Fibroblast of pulmonary artery (primary cell): ENCODE measurements at regions not wholly inside any gene's neighbourhood (a gene's known extent, or its start where the extent isn't known, plus 50 kb on each side); places are given as distances from the start of the nearest gene placed in this dataset.

Experiments used
- DNase-seq: peaks from one replicate; pipeline ENCODE4 v3.0.0-alpha.2; 2010; ENCODE audit warnings: low read depth
- H3K4me3 ChIP-seq: replicated peaks from 2 replicates; pipeline ENCODE4 v1.5.1; 2011; ENCODE audit warnings: low read depth, mild to moderate bottlenecking, control low read depth, low read length, moderate library complexity
- CTCF ChIP-seq: IDR thresholded peaks from 2 replicates; pipeline ENCODE4 v1.5.1; 2011; ENCODE audit warnings: mild to moderate bottlenecking, control low read depth, low read length, inconsistent platforms; ENCODE audit errors: missing control alignments

- H3K4me3 ChIP-seq: no peak overlapping the region
- TF ChIP-seq CTCF: no peak
- no peak for DNase-seq
Observed at GRCh38 chr5:152632360-152632759, 227.3 kb upstream of the NMUR2 start.

DNA sequence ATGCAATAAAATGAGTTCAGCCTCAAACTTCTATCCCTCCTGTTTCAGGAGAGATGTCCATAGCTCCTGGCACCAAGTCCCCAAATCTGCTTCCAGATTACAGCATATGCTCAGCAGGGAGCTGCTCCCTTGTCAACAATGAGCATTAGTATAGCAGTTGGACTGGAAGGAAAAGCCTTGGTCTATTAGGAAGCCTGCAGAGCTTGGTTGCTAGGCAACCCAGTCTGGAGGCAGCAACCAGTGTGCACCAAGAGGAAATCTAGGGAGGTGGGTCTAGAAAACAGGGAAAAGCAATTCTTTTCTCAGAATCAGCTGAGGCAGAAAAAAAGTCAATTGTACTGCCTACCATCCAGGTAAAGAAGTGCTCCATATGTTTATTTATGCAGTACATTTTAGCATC, 229.5 kb upstream of the NMUR2 start:
- no peak for TF ChIP-seq CTCF
- DNase-seq: no peak
- H3K4me3 ChIP-seq: no peak overlapping the region

DNA sequence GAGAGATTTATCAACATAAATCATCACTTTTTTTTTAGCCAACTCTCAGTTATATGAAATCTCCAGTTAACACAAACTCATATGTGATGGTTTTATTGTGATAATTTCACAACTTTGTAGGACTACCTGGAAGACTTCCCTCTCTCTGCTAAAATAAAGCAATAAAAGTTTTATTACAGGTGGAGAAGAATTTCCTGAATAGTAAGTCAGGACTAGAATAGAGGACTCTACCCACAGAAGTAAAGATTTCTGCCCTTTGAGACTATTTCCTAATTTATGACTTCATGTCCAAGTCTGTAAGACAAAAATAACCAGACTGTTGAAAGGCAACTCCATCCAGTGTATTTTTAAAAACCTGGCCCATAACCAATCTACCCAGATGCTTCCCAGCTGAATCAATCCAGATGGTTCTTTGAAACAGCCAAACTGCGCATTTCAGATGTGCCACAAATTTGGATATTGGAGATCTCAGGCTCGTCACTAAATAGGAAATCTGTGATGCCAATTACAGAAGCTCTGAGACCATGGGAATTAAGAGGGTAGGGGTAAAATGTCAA, 234.0 kb upstream of the NMUR2 start:
- H3K4me3 ChIP-seq: no peak overlapping the region

DNA sequence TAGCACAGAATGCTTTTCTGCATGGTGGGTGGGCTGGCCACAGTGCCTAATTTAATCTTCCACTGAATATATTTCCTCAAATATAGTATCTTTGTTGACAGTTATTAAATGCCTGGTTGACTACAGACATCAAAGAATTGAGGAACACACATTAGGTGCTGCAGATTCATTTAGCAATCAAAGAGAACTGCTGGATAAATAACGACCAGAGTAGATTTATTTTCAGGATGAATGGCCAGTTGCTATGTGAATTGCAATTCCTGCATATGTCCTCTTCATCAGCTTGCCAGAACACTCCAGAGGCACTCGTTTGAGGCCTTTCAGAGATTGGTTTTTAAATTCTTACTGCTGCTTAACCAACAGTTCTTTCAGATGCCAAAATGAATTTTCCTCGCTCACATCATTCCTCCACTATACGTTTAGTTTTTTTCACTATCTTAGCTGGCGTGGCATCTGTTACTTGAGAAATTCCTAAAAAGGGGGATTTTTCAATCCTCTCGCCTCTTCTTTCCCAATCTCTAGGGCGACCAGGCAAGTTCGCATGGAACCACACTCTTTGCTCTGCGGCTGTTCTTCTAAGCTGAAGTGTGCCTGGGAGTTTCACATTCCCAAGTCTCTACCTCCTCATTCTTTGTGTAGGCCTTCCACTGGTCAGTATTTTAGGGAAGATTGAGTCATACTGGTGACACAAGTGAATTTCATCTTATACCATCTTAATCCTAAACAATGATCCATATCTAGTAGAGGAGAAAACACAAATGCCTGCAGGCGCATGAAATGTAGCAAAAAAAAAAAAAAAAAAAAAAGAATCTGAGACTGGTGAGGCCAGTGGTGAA, 237.1 kb upstream of the NMUR2 start:
- no peak for TF ChIP-seq CTCF

More for the DNA sequence above, 234.0 kb upstream of the NMUR2 start:
- no peak for TF ChIP-seq CTCF
- DNase-seq: no peak

DNA sequence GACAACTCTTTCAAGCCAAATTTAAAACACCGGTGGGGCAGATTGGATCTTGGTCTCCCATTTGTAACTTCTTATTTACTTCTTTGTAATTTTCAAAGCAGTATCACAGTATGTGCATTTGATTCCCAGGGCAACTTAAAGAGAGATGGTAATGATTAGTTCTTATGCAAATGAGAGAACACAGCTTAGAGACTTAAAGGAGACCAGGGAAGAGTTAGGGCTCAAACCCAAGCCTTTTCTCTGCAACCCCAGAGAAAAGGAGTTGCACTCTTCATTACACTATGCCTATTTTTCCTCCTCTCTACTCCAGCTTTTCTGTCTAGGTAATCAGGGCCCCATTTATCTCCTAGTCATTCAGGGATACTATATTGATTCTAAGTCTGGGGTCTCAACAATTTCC, 237.8 kb upstream of the NMUR2 start:
- TF ChIP-seq CTCF: no peak
- H3K4me3 ChIP-seq: no peak overlapping the region
- DNase-seq: no peak

More for the DNA sequence above, 237.1 kb upstream of the NMUR2 start:
- DNase-seq: no peak
- no peak overlapping the region for H3K4me3 ChIP-seq

GRCh38 chr5:152644029-152644728, 239.1 kb upstream of the NMUR2 start:
- H3K4me3 ChIP-seq: no peak overlapping the region
- TF ChIP-seq CTCF: no peak

More at GRCh38 chr5:152644029-152644728, 239.1 kb upstream of the NMUR2 start:
- DNase-seq: no peak
